ENCODE measurements at regions not wholly inside any gene's neighbourhood (a gene's known extent, or its start where the extent isn't known, plus 50 kb on each side); places are given as distances from the start of the nearest gene placed in this dataset.

DNA sequence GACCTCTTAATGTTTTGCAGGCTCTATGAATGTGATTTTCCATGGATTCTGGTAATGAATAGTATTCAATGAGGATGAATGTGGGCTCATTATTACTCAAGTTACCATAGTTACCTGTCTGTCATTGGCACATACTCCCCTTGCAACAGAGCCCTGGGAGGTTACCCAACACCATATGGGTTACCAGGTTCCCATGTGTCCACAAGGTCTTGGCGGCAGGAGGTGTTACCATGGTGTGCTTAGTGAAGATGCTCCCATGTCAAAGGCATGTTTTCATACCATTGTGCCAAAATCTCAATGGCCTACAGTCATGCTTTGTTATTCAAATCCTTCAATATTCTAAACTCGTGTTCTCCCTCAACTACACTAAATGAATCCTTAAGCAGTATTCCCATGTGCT is 232.5 kb downstream of the HDGFL1 start:
- TF ChIP-seq, protein P1, sequence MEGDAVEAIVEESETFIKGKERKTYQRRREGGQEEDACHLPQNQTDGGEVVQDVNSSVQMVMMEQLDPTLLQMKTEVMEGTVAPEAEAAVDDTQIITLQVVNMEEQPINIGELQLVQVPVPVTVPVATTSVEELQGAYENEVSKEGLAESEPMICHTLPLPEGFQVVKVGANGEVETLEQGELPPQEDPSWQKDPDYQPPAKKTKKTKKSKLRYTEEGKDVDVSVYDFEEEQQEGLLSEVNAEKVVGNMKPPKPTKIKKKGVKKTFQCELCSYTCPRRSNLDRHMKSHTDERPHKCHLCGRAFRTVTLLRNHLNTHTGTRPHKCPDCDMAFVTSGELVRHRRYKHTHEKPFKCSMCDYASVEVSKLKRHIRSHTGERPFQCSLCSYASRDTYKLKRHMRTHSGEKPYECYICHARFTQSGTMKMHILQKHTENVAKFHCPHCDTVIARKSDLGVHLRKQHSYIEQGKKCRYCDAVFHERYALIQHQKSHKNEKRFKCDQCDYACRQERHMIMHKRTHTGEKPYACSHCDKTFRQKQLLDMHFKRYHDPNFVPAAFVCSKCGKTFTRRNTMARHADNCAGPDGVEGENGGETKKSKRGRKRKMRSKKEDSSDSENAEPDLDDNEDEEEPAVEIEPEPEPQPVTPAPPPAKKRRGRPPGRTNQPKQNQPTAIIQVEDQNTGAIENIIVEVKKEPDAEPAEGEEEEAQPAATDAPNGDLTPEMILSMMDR (IDR thresholded peaks at IDR 0.05) = no peak
- no peak for TF ChIP-seq POLR2A (IDR thresholded peaks at IDR 0.05)
